ENCODE measurements at regions not wholly inside any gene's neighbourhood (a gene's known extent, or its start where the extent isn't known, plus 50 kb on each side); places are given as distances from the start of the nearest gene placed in this dataset.

DNA sequence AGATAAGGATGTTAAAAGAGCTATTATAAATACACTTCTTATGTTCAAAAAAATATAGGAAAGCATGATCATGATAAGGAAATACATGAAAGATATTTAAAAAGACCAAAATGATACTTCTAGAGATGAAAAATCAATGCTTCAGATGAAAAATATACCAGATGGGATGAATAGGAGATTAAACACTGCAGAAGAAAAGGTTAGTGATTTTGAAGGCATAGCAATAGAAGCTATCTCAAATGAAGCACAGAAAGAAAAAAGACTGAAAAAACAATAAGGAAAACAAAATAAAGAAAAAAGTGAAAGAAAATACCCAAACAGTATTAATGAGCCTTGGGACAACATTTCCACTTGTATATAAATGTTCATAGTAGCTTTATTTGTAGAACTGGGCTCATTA lies 80.7 kb upstream of the LEF1 start:
- no peaks in the 10 kb centered on the region for H3K36me3 ChIP-seq (ENCODE audit: control insufficient read depth, insufficient read depth, low read length)
- no peak overlapping the region for H3K27ac ChIP-seq (ENCODE audit: low read depth, low read length, severe bottlenecking)
- H3K4me3 ChIP-seq (ENCODE audit: extremely low read depth, insufficient read depth, low read length, poor library complexity, severe bottlenecking), result no peak overlapping the region
- H3K9me3 ChIP-seq (ENCODE audit: control insufficient read depth, low read length), result no peaks in the 10 kb centered on the region
- H3K4me1 ChIP-seq (ENCODE audit: control insufficient read depth, insufficient read depth, low read length, poor library complexity, severe bottlenecking), result no peaks in the 10 kb centered on the region

DNA sequence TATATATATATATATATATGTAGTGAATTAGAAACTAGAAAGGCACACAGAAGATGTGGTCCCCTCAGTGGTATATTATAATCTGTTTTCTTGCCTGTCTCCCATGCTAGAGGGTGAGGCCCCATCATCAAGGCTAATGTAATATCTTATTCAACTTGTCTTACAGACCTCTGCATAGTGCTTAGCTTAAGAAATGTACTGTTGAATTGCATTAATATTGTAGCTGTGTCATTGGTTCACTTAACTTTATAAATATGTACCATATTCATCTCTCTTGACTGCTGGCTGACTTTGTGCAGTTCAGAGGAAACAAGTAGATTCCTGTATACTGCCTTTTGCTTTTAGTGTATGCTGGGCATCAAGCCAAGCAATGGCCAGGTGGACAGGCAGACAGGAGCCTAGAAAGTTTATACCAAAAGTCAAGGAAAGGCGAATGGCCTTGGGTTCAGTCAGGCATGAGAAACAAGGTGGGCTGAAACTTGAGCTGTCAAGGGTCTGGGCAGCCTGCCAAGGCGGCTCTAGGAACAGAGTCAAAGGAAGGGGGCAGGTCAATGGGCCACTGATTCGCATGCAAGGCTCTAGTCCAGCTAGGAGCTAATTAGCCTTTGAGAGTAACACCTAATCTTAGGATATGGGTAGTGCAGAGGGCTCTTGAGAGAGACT lies 78.8 kb upstream of the LEF1 start:
- no peak overlapping the region for H3K4me3 ChIP-seq (ENCODE audit: extremely low read depth, insufficient read depth, low read length, poor library complexity, severe bottlenecking)
- no peak overlapping the region for H3K27ac ChIP-seq (ENCODE audit: low read depth, low read length, severe bottlenecking)
- no peaks in the 10 kb centered on the region for H3K4me1 ChIP-seq (ENCODE audit: control insufficient read depth, insufficient read depth, low read length, poor library complexity, severe bottlenecking)
- no peaks in the 10 kb centered on the region for H3K9me3 ChIP-seq (ENCODE audit: control insufficient read depth, low read length)
- WGBS, 2 experiments (ENCODE audit: insufficient coverage in 2 of 2), result 57 to 66% methylated on average over 3 of the region's 3 CpGs
- H3K36me3 ChIP-seq (ENCODE audit: control insufficient read depth, insufficient read depth, low read length), result no peaks in the 10 kb centered on the region

DNA sequence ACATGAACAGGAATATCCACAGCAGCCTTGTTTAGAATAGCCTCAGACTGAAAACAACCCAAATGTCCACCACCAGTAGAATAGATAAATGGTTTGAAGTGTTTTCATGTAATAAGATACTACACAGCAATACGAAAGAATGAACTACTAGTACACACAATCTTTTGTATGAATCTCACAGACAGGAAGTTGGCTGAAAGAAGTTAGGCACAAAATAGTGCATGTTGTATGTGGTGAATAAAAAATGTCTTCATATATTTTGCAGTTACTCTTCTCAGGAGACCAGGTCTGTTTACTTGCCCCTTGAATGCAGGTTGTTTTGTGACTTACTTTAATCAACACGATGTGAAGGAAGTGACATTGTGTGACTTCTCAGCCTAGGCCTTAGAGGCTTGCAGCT lies 75.9 kb upstream of the LEF1 start:
- WGBS, 2 experiments (ENCODE audit: insufficient coverage in 2 of 2), result 80 to 100% methylated on average over 1 of the region's 2 CpGs
- Histone ChIP-seq H3K4me1 (ENCODE audit: control insufficient read depth, insufficient read depth, low read length, poor library complexity, severe bottlenecking) (no peaks in the 10 kb centered on the region), H3K27ac (ENCODE audit: low read depth, low read length, severe bottlenecking) (no peak overlapping the region), H3K4me3 (ENCODE audit: extremely low read depth, insufficient read depth, low read length, poor library complexity, severe bottlenecking) (no peak overlapping the region), H3K36me3 (ENCODE audit: control insufficient read depth, insufficient read depth, low read length) (no peaks in the 10 kb centered on the region), H3K9me3 (ENCODE audit: control insufficient read depth, low read length) (no peaks in the 10 kb centered on the region)

DNA sequence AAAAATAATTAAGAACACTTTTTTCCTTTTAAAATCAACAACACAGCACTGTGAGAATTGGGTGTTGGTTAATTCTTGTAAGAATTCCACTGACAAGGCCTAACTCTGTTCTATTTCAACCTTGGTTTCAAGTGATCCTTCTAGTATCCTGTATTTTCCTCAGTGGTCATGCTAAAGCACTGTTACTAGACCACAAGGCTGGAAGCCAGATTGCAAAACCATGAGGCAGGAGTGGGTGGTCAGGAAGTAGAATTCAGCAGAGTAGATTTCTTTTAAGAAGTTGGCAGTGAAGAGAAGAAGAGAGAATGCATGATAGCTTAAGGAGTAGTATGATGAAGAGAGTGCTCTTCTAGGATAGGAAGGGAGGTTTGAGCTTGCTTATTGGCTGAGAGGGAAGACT lies 71.6 kb upstream of the LEF1 start:
- no peaks in the 10 kb centered on the region for H3K36me3 ChIP-seq (ENCODE audit: control insufficient read depth, insufficient read depth, low read length)
- no peak overlapping the region for H3K4me3 ChIP-seq (ENCODE audit: extremely low read depth, insufficient read depth, low read length, poor library complexity, severe bottlenecking)
- no peak overlapping the region for H3K27ac ChIP-seq (ENCODE audit: low read depth, low read length, severe bottlenecking)
- H3K9me3 ChIP-seq (ENCODE audit: control insufficient read depth, low read length), result no peaks in the 10 kb centered on the region
- H3K4me1 ChIP-seq (ENCODE audit: control insufficient read depth, insufficient read depth, low read length, poor library complexity, severe bottlenecking), result no peaks in the 10 kb centered on the region

DNA sequence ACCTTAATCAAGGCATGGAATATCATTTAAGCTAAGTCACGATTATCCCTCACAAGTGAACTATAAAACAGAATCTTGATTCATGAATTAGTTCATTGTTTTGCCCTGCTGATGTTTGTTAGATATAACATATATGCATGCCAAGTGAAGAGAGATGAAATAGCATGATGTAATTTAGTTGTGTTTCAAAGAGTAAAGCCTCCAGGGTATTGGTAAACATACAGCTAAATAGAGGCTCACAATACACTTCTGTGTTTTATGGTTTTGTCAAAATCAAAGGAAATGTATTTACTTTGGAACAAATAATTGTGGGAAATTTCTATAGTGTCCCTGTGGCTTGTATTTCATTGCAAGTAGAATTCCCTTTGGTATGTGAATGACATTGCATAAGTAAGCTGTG lies 69.0 kb upstream of the LEF1 start:
- H3K9me3 ChIP-seq (ENCODE audit: control insufficient read depth, low read length), result no peaks in the 10 kb centered on the region
- 100% methylated on average over 1 of the region's 1 CpG; no CpG with 5 or more reads in 1 of the 2 experiments for WGBS, 2 experiments (ENCODE audit: insufficient coverage in 2 of 2)
- no peak overlapping the region for H3K4me3 ChIP-seq (ENCODE audit: extremely low read depth, insufficient read depth, low read length, poor library complexity, severe bottlenecking)

GRCh38 chr4:108236264-108236663 lies 67.5 kb upstream of the LEF1 start:
- Histone ChIP-seq H3K27ac (ENCODE audit: low read depth, low read length, severe bottlenecking) (no peak overlapping the region), H3K4me3 (ENCODE audit: extremely low read depth, insufficient read depth, low read length, poor library complexity, severe bottlenecking) (no peak overlapping the region), H3K9me3 (ENCODE audit: control insufficient read depth, low read length) (peaks cover 9% of the 10 kb centered on the region), H3K4me1 (ENCODE audit: control insufficient read depth, insufficient read depth, low read length, poor library complexity, severe bottlenecking) (no peaks in the 10 kb centered on the region), H3K36me3 (ENCODE audit: control insufficient read depth, insufficient read depth, low read length) (no peaks in the 10 kb centered on the region)

More for the DNA sequence above, 69.0 kb upstream of the LEF1 start:
- H3K4me1 ChIP-seq (ENCODE audit: control insufficient read depth, insufficient read depth, low read length, poor library complexity, severe bottlenecking), result no peaks in the 10 kb centered on the region
- H3K27ac ChIP-seq (ENCODE audit: low read depth, low read length, severe bottlenecking), result no peak overlapping the region
- H3K36me3 ChIP-seq (ENCODE audit: control insufficient read depth, insufficient read depth, low read length), result no peaks in the 10 kb centered on the region

- Histone ChIP-seq H3K36me3 (ENCODE audit: control insufficient read depth, insufficient read depth, low read length) (no peaks in the 10 kb centered on the region), H3K4me1 (ENCODE audit: control insufficient read depth, insufficient read depth, low read length, poor library complexity, severe bottlenecking) (no peaks in the 10 kb centered on the region), H3K27ac (ENCODE audit: low read depth, low read length, severe bottlenecking) (no peak overlapping the region), H3K4me3 (ENCODE audit: extremely low read depth, insufficient read depth, low read length, poor library complexity, severe bottlenecking) (no peak overlapping the region), H3K9me3 (ENCODE audit: control insufficient read depth, low read length) (peaks cover 9% of the 10 kb centered on the region)
- WGBS, 2 experiments (ENCODE audit: insufficient coverage in 2 of 2), result no CpG with 5 or more reads among the region's 4 CpGs
Observed at GRCh38 chr4:108227923-108228322, 59.2 kb upstream of the LEF1 start.

GRCh38 chr4:108224611-108225053 lies 55.9 kb upstream of the LEF1 start:
- no peak overlapping the region for H3K4me3 ChIP-seq (ENCODE audit: extremely low read depth, insufficient read depth, low read length, poor library complexity, severe bottlenecking)
- no peaks in the 10 kb centered on the region for H3K36me3 ChIP-seq (ENCODE audit: control insufficient read depth, insufficient read depth, low read length)
- H3K9me3 ChIP-seq (ENCODE audit: control insufficient read depth, low read length), result peaks cover 6% of the 10 kb centered on the region
- H3K27ac ChIP-seq (ENCODE audit: low read depth, low read length, severe bottlenecking), result peak overlapping the region; percentile 94
- 28 to 50% methylated on average over 1 to 4 of the region's 6 CpGs for WGBS, 2 experiments (ENCODE audit: insufficient coverage in 2 of 2)
- H3K4me1 ChIP-seq (ENCODE audit: control insufficient read depth, insufficient read depth, low read length, poor library complexity, severe bottlenecking), result no peaks in the 10 kb centered on the region

DNA sequence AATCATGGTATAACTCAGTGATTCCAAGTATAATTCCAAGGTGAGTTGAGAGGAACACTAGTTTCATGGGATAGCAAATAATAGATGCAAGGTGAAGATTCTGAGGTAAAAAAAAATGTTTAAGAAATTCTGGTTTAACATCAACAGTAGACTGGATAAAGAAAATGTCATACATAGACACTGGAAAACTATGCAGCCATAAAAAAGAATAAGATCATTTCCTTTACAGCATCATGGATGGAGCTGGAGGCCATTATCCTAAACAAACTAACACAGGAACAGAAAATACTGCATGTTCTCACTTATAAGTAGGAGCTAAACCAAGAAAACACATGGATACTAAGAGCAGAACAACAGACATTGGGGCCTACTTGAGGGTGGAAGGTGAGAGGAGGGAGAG lies 54.6 kb upstream of the LEF1 start:
- no peaks in the 10 kb centered on the region for H3K36me3 ChIP-seq (ENCODE audit: control insufficient read depth, insufficient read depth, low read length)
- H3K4me3 ChIP-seq (ENCODE audit: extremely low read depth, insufficient read depth, low read length, poor library complexity, severe bottlenecking), result no peak overlapping the region
- H3K9me3 ChIP-seq (ENCODE audit: control insufficient read depth, low read length), result peaks cover 6% of the 10 kb centered on the region
- H3K4me1 ChIP-seq (ENCODE audit: control insufficient read depth, insufficient read depth, low read length, poor library complexity, severe bottlenecking), result no peaks in the 10 kb centered on the region
- peak overlapping the region; percentile 94 for H3K27ac ChIP-seq (ENCODE audit: low read depth, low read length, severe bottlenecking)

- no peaks in the 10 kb centered on the region for H3K36me3 ChIP-seq (ENCODE audit: control insufficient read depth, insufficient read depth, low read length)
Observed at GRCh38 chr4:108219998-108220397, 51.3 kb upstream of the LEF1 start.

More at GRCh38 chr4:108219998-108220397, 51.3 kb upstream of the LEF1 start:
- 94 to 100% methylated on average over 1 to 3 of the region's 5 CpGs for WGBS, 2 experiments (ENCODE audit: insufficient coverage in 2 of 2)
- peaks cover 6% of the 10 kb centered on the region for H3K9me3 ChIP-seq (ENCODE audit: control insufficient read depth, low read length)
- H3K4me1 ChIP-seq (ENCODE audit: control insufficient read depth, insufficient read depth, low read length, poor library complexity, severe bottlenecking), result no peaks in the 10 kb centered on the region
- no peak overlapping the region for H3K27ac ChIP-seq (ENCODE audit: low read depth, low read length, severe bottlenecking)
- no peak overlapping the region for H3K4me3 ChIP-seq (ENCODE audit: extremely low read depth, insufficient read depth, low read length, poor library complexity, severe bottlenecking)

All from mesodermal cell (in vitro differentiated cells).